Keratinocyte (primary cell): ENCODE measurements at regions not wholly inside any gene's neighbourhood (a gene's known extent, or its start where the extent isn't known, plus 50 kb on each side); places are given as distances from the start of the nearest gene placed in this dataset.
"Not testable (repeated sequence)": the region's sequence is repeated elsewhere in the genome, so short reads cannot be mapped to it uniquely, and the experiment has no call there.

Source experiments
- CTCF ChIP-seq, 3 experiments: IDR thresholded peaks in 1 of 3; conservative IDR thresholded peaks in 1 of 3; optimal IDR thresholded peaks in 1 of 3; 2 replicates in 2 of 3; 3 replicates in 1 of 3; pipeline versions ENCODE3 to v1.5.1; 2011; ENCODE audit warnings: low read length in 3 of 3, mild to moderate bottlenecking in 3 of 3, moderate library complexity in 2 of 3, control low read depth in 1 of 3, inconsistent platforms in 1 of 3; ENCODE audit not compliant: insufficient read depth in 2 of 3; ENCODE audit errors: extremely low read depth in 1 of 3
- EZH2 ChIP-seq: IDR thresholded peaks from one replicate; pipeline ENCODE4 v1.6.1; 2012; ENCODE audit warnings: inconsistent platforms, mild to moderate bottlenecking, low read length, moderate library complexity

GRCh38 chr1:81250825-81251224 is 549.9 kb upstream of the ADGRL2 start:
- not testable (repeated sequence) for TF ChIP-seq CTCF (optimal IDR thresholded peaks at IDR 0.05 in 1 of 3, IDR thresholded peaks at IDR 0.05 in 1 of 3, conservative IDR thresholded peaks at IDR 0.05 in 1 of 3; ENCODE audit: extremely low read depth in 1 of 3, insufficient read depth in 2 of 3, low read length in 3 of 3); EZH2
